H7 (cell line): ENCODE measurements at regions not wholly inside any gene's neighbourhood (a gene's known extent, or its start where the extent isn't known, plus 50 kb on each side); places are given as distances from the start of the nearest gene placed in this dataset.

Experiments used
- DNase-seq: peaks from one replicate; pipeline ENCODE4 v3.0.0; 2012
- H3K27me3 ChIP-seq: 2 replicates; pipeline ENCODE4 v1.6.0; 2011; ENCODE audit warnings: mild to moderate bottlenecking, low read length; ENCODE audit not compliant: control insufficient read depth, insufficient read depth
- H3K36me3 ChIP-seq: replicated peaks from 2 replicates; pipeline ENCODE4 v1.5.1; 2011; ENCODE audit warnings: low read length; ENCODE audit not compliant: control insufficient read depth, insufficient read depth
- H3K4me3 ChIP-seq: 2 replicates; pipeline ENCODE4 v1.5.1; 2011; ENCODE audit warnings: low read depth, mild to moderate bottlenecking, control low read depth, low read length, moderate library complexity; ENCODE audit not compliant: insufficient read depth

GRCh38 chr14:104443391-104444158 is 136.0 kb upstream of the C14orf180 start:
- no peaks in the 10 kb centered on the region for H3K36me3 ChIP-seq
- peak; percentile 90 for DNase-seq
- H3K4me3 ChIP-seq, result no peak overlapping the region
- H3K27me3 ChIP-seq, result no peaks in the 10 kb centered on the region

GRCh38 chr14:104444159-104445030 is 135.2 kb upstream of the C14orf180 start:
- H3K36me3 ChIP-seq, result no peaks in the 10 kb centered on the region
- no peaks in the 10 kb centered on the region for H3K27me3 ChIP-seq
- no peak for DNase-seq

GRCh38 chr14:104445086-104445485 is 134.5 kb upstream of the C14orf180 start:
- no peaks in the 10 kb centered on the region for H3K36me3 ChIP-seq
- H3K27me3 ChIP-seq, result no peaks in the 10 kb centered on the region
- no peak overlapping the region for H3K4me3 ChIP-seq
- DNase-seq, result no peak

More at GRCh38 chr14:104444159-104445030, 135.2 kb upstream of the C14orf180 start:
- no peak overlapping the region for H3K4me3 ChIP-seq

- H3K4me3 ChIP-seq, result no peak overlapping the region
- H3K27me3 ChIP-seq, result no peaks in the 10 kb centered on the region
- no peak for DNase-seq
- H3K36me3 ChIP-seq, result no peaks in the 10 kb centered on the region
Observed at GRCh38 chr14:104445832-104446381, 133.7 kb upstream of the C14orf180 start.

- no peak for DNase-seq
Observed at GRCh38 chr14:104446611-104447010, 133.0 kb upstream of the C14orf180 start.

GRCh38 chr14:104447750-104448149 is 131.8 kb upstream of the C14orf180 start:
- no peaks in the 10 kb centered on the region for H3K36me3 ChIP-seq
- H3K4me3 ChIP-seq, result no peak overlapping the region
- no peak for DNase-seq
- H3K27me3 ChIP-seq, result no peaks in the 10 kb centered on the region

More at GRCh38 chr14:104446611-104447010, 133.0 kb upstream of the C14orf180 start:
- no peak overlapping the region for H3K4me3 ChIP-seq
- H3K27me3 ChIP-seq, result no peaks in the 10 kb centered on the region
- H3K36me3 ChIP-seq, result no peaks in the 10 kb centered on the region

GRCh38 chr14:104448321-104448720 is 131.2 kb upstream of the C14orf180 start:
- Histone ChIP-seq H3K36me3 (no peaks in the 10 kb centered on the region), H3K4me3 (no peak overlapping the region), H3K27me3 (no peaks in the 10 kb centered on the region)
- no peak for DNase-seq

GRCh38 chr14:104448721-104449120 is 130.8 kb upstream of the C14orf180 start:
- Histone ChIP-seq H3K27me3 (no peaks in the 10 kb centered on the region), H3K4me3 (no peak overlapping the region), H3K36me3 (no peaks in the 10 kb centered on the region)
- DNase-seq, result no peak

- no peaks in the 10 kb centered on the region for H3K36me3 ChIP-seq
- no peaks in the 10 kb centered on the region for H3K27me3 ChIP-seq
- no peak overlapping the region for H3K4me3 ChIP-seq
- no peak for DNase-seq
Observed at GRCh38 chr14:104450811-104451401, 128.7 kb upstream of the C14orf180 start.

GRCh38 chr14:104451474-104451873 is 128.1 kb upstream of the C14orf180 start:
- H3K4me3 ChIP-seq, result no peak overlapping the region
- DNase-seq, result no peak
- H3K36me3 ChIP-seq, result no peaks in the 10 kb centered on the region
- no peaks in the 10 kb centered on the region for H3K27me3 ChIP-seq

- H3K27me3 ChIP-seq, result peaks cover 21% of the 10 kb centered on the region
- H3K36me3 ChIP-seq, result no peaks in the 10 kb centered on the region
- DNase-seq, result no peak
- no peak overlapping the region for H3K4me3 ChIP-seq
Observed at GRCh38 chr14:104458845-104459244, 120.7 kb upstream of the C14orf180 start.

GRCh38 chr14:104460791-104461651 is 118.5 kb upstream of the C14orf180 start:
- Histone ChIP-seq H3K4me3 (peak overlapping the region; percentile 33), H3K27me3 (peaks cover 21% of the 10 kb centered on the region), H3K36me3 (no peaks in the 10 kb centered on the region)
- peak; percentile 94 for DNase-seq

GRCh38 chr14:104461676-104462449 is 117.7 kb upstream of the C14orf180 start:
- H3K27me3 ChIP-seq, result peaks cover 21% of the 10 kb centered on the region

More at GRCh38 chr14:104461676-104462449, 117.7 kb upstream of the C14orf180 start:
- H3K4me3 ChIP-seq, result peak overlapping the region; percentile 49
- no peaks in the 10 kb centered on the region for H3K36me3 ChIP-seq
- DNase-seq, result no peak
